ENCODE measurements at regions not wholly inside any gene's neighbourhood (a gene's known extent, or its start where the extent isn't known, plus 50 kb on each side); places are given as distances from the start of the nearest gene placed in this dataset.

- Histone ChIP-seq H3K9me3 (ENCODE audit: control insufficient read depth, low read length) (no peaks in the 10 kb centered on the region), H3K4me3 (ENCODE audit: extremely low read depth, insufficient read depth, low read length, poor library complexity, severe bottlenecking) (no peak overlapping the region), H3K36me3 (ENCODE audit: control insufficient read depth, insufficient read depth, low read length) (no peaks in the 10 kb centered on the region), H3K4me1 (ENCODE audit: control insufficient read depth, insufficient read depth, low read length, poor library complexity, severe bottlenecking) (no peaks in the 10 kb centered on the region), H3K27ac (ENCODE audit: low read depth, low read length, severe bottlenecking) (no peak overlapping the region)
- 80 to 100% methylated on average over 1 to 2 of the region's 3 CpGs for WGBS, 2 experiments (ENCODE audit: insufficient coverage in 2 of 2)
These were observed 298.7 kb upstream of the ZC3H12C start for GRCh38 chr11:109794501-109794900.

GRCh38 chr11:109795234-109795633 is 298.0 kb upstream of the ZC3H12C start:
- Histone ChIP-seq H3K4me1 (ENCODE audit: control insufficient read depth, insufficient read depth, low read length, poor library complexity, severe bottlenecking) (no peaks in the 10 kb centered on the region), H3K27ac (ENCODE audit: low read depth, low read length, severe bottlenecking) (no peak overlapping the region), H3K36me3 (ENCODE audit: control insufficient read depth, insufficient read depth, low read length) (no peaks in the 10 kb centered on the region), H3K4me3 (ENCODE audit: extremely low read depth, insufficient read depth, low read length, poor library complexity, severe bottlenecking) (no peak overlapping the region), H3K9me3 (ENCODE audit: control insufficient read depth, low read length) (no peaks in the 10 kb centered on the region)
- 100% methylated on average over 1 of the region's 4 CpGs; no CpG with 5 or more reads in 1 of the 2 experiments for WGBS, 2 experiments (ENCODE audit: insufficient coverage in 2 of 2)

DNA sequence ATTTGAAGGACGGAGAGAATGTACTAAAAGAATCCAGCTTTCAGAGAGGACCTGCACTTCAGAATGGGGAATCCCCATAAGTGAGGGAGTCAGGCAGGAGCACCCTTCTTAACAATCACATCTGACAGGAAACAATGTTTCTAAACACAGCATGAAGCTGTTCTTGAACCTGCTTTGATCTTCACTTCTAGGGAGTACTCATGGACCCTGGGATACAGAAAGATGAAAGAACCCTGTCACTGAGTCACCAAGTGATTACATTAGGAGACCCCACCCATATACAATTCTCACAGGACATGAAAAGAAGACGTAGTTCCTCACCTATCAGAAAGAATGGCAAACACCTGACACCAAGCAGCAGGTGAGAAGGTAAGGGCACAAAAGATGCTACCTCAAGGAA is 296.9 kb upstream of the ZC3H12C start:
- Histone ChIP-seq H3K27ac (ENCODE audit: low read depth, low read length, severe bottlenecking) (no peak overlapping the region), H3K4me1 (ENCODE audit: control insufficient read depth, insufficient read depth, low read length, poor library complexity, severe bottlenecking) (no peaks in the 10 kb centered on the region), H3K4me3 (ENCODE audit: extremely low read depth, insufficient read depth, low read length, poor library complexity, severe bottlenecking) (no peak overlapping the region), H3K9me3 (ENCODE audit: control insufficient read depth, low read length) (no peaks in the 10 kb centered on the region), H3K36me3 (ENCODE audit: control insufficient read depth, insufficient read depth, low read length) (no peaks in the 10 kb centered on the region)
- 63 to 71% methylated on average over 1 to 2 of the region's 2 CpGs for WGBS, 2 experiments (ENCODE audit: insufficient coverage in 2 of 2)

DNA sequence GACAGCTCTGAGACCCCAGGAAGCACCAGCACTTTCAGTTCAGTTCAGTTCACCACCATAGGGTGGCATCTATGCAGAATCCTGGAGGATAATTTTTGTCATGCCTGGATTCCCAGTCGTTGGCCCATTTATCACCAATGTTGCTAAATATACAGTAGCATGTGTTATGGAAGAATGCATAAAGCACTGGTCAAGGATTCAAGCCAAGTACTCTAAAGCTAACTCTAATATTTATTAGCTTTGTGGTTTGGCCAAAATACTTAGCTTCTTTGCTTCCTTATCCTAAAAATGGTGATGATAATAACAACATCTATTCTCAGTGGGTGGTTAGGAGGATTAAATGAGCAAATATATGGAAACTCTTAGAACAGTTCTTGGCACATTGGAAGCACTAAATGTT is 294.7 kb upstream of the ZC3H12C start:
- no peaks in the 10 kb centered on the region for H3K9me3 ChIP-seq (ENCODE audit: control insufficient read depth, low read length)
- H3K36me3 ChIP-seq (ENCODE audit: control insufficient read depth, insufficient read depth, low read length): no peaks in the 10 kb centered on the region
- no CpG with 5 or more reads among the region's 1 CpG for WGBS, 2 experiments (ENCODE audit: insufficient coverage in 2 of 2)
- no peaks in the 10 kb centered on the region for H3K4me1 ChIP-seq (ENCODE audit: control insufficient read depth, insufficient read depth, low read length, poor library complexity, severe bottlenecking)
- H3K27ac ChIP-seq (ENCODE audit: low read depth, low read length, severe bottlenecking): no peak overlapping the region
- no peak overlapping the region for H3K4me3 ChIP-seq (ENCODE audit: extremely low read depth, insufficient read depth, low read length, poor library complexity, severe bottlenecking)

DNA sequence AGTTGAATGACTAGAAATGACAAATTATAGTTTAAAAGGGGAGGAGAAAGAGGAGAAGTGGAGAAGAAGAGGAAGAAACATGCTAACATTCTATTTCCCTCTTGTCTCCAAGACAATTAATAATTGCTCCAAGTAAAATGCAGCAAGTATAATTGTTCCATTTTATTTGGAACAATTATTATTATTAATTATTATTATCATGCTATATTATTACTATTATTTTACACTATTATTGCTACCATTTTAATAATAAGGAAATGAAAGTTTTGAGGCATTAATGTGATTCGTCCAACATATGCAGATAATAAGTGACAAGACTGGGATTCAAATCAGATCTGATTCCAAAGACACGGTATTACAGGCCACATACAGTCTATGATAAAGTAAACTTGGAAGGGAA is 293.6 kb upstream of the ZC3H12C start:
- WGBS, 2 experiments (ENCODE audit: insufficient coverage in 2 of 2): 86 to 90% methylated on average over 2 of the region's 2 CpGs
- Histone ChIP-seq H3K4me3 (ENCODE audit: extremely low read depth, insufficient read depth, low read length, poor library complexity, severe bottlenecking) (no peak overlapping the region), H3K36me3 (ENCODE audit: control insufficient read depth, insufficient read depth, low read length) (no peaks in the 10 kb centered on the region)

DNA sequence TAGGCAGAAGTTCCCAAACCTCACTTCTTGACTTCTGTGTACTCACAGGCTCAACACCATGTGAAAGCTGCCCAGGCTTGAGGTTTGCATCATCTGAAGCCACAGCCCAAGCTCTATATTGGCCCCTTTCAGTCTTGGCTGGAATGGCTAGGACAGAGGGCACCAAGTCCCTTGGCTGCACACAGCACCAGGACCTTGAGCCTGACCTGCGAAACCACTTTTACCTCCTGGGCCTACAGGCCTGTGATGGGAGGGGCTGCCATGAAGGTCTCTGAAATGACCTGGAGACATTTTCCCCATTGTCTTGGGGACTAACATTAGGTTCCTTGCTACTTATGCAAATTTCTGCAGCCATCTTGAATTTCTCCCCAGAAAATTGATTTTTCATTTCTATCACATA is 288.3 kb upstream of the ZC3H12C start:
- WGBS, 2 experiments (ENCODE audit: insufficient coverage in 2 of 2): 88% methylated on average over 1 of the region's 1 CpG
- no peaks in the 10 kb centered on the region for H3K36me3 ChIP-seq (ENCODE audit: control insufficient read depth, insufficient read depth, low read length)
- H3K9me3 ChIP-seq (ENCODE audit: control insufficient read depth, low read length): no peaks in the 10 kb centered on the region
- H3K27ac ChIP-seq (ENCODE audit: low read depth, low read length, severe bottlenecking): no peak overlapping the region
- H3K4me1 ChIP-seq (ENCODE audit: control insufficient read depth, insufficient read depth, low read length, poor library complexity, severe bottlenecking): no peaks in the 10 kb centered on the region
- H3K4me3 ChIP-seq (ENCODE audit: extremely low read depth, insufficient read depth, low read length, poor library complexity, severe bottlenecking): no peak overlapping the region

More for the DNA sequence above, 293.6 kb upstream of the ZC3H12C start:
- Histone ChIP-seq H3K27ac (ENCODE audit: low read depth, low read length, severe bottlenecking) (no peak overlapping the region), H3K9me3 (ENCODE audit: control insufficient read depth, low read length) (no peaks in the 10 kb centered on the region), H3K4me1 (ENCODE audit: control insufficient read depth, insufficient read depth, low read length, poor library complexity, severe bottlenecking) (no peaks in the 10 kb centered on the region)

DNA sequence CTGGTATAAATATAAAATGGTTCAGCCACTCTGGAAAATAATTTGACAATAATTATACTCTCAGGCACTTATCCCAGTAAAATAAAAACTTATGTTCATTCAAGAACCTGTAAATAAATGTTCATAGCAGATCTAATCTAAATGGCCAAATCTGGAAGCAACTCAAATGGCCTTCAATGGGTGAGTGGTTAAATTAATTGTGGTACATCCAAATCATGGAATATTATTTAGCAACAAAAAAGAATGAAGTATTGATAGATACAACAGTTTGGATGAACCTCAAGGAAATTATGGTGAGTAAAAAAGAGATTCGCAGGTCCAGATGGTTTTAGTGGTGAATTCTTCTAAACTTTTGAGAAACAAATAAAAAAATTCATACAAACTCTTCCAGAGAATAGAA is 287.0 kb upstream of the ZC3H12C start:
- Histone ChIP-seq H3K36me3 (ENCODE audit: control insufficient read depth, insufficient read depth, low read length) (no peaks in the 10 kb centered on the region), H3K4me3 (ENCODE audit: extremely low read depth, insufficient read depth, low read length, poor library complexity, severe bottlenecking) (no peak overlapping the region), H3K4me1 (ENCODE audit: control insufficient read depth, insufficient read depth, low read length, poor library complexity, severe bottlenecking) (no peaks in the 10 kb centered on the region), H3K27ac (ENCODE audit: low read depth, low read length, severe bottlenecking) (no peak overlapping the region), H3K9me3 (ENCODE audit: control insufficient read depth, low read length) (no peaks in the 10 kb centered on the region)
- no CpG with 5 or more reads among the region's 1 CpG for WGBS, 2 experiments (ENCODE audit: insufficient coverage in 2 of 2)

GRCh38 chr11:109808569-109808968 is 284.6 kb upstream of the ZC3H12C start:
- Histone ChIP-seq H3K36me3 (ENCODE audit: control insufficient read depth, insufficient read depth, low read length) (no peaks in the 10 kb centered on the region), H3K27ac (ENCODE audit: low read depth, low read length, severe bottlenecking) (no peak overlapping the region), H3K9me3 (ENCODE audit: control insufficient read depth, low read length) (no peaks in the 10 kb centered on the region), H3K4me1 (ENCODE audit: control insufficient read depth, insufficient read depth, low read length, poor library complexity, severe bottlenecking) (no peaks in the 10 kb centered on the region), H3K4me3 (ENCODE audit: extremely low read depth, insufficient read depth, low read length, poor library complexity, severe bottlenecking) (no peak overlapping the region)
- WGBS, 2 experiments (ENCODE audit: insufficient coverage in 2 of 2): no CpG with 5 or more reads among the region's 1 CpG

DNA sequence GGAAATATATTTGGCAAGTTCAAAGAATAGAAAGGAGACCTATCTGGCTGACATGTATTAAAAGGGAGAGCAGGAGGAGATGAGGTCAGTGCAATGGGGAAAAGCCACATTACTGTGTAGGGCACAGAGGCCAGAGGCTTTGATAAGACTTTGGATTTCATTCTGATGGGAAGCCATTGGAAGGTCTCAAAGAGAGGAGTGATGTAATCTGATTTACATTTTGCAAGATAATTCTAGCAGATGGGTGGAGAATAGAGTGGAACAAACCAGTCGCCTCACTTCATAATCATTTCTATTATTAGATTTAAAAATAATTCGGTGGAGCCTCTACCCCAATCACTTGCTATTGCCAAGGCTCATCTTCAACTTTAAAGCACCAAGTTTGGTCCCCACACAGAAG is 278.4 kb upstream of the ZC3H12C start:
- Histone ChIP-seq H3K4me3 (ENCODE audit: extremely low read depth, insufficient read depth, low read length, poor library complexity, severe bottlenecking) (no peak overlapping the region), H3K9me3 (ENCODE audit: control insufficient read depth, low read length) (no peaks in the 10 kb centered on the region), H3K4me1 (ENCODE audit: control insufficient read depth, insufficient read depth, low read length, poor library complexity, severe bottlenecking) (no peaks in the 10 kb centered on the region), H3K36me3 (ENCODE audit: control insufficient read depth, insufficient read depth, low read length) (no peaks in the 10 kb centered on the region), H3K27ac (ENCODE audit: low read depth, low read length, severe bottlenecking) (no peak overlapping the region)
- no CpG with 5 or more reads among the region's 2 CpGs for WGBS, 2 experiments (ENCODE audit: insufficient coverage in 2 of 2)

DNA sequence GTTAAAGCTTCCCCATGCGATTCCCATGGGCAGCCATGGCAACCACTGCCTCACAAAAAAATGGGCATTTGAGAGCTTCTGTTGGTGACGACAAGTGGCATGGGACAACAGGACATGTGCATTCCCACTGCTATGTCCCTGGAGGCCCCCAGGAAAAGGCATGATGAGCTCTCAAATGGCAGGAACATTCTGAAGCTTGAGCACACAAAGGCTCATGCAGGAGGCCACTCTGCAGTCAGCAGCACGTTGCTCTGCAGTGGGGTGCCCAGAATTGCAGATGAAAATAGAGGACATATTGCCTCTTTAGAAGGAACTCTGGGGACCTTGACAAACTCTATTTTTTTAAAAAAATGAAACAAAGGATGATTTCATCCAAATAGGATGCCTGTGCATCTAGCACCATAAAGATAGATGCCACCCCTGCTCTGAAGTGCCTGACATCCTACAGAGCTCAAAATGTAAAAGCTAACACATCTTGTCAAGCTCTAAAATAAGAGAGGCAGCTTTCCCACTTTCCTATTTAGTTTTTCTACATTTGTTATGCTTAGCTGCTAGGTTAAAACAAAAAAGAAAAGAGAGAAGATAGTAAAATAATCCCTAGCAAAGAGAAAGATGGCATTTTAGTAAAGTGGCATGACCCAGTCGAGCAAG is 277.6 kb upstream of the ZC3H12C start:
- Histone ChIP-seq H3K9me3 (ENCODE audit: control insufficient read depth, low read length) (no peaks in the 10 kb centered on the region), H3K36me3 (ENCODE audit: control insufficient read depth, insufficient read depth, low read length) (no peaks in the 10 kb centered on the region), H3K27ac (ENCODE audit: low read depth, low read length, severe bottlenecking) (no peak overlapping the region), H3K4me3 (ENCODE audit: extremely low read depth, insufficient read depth, low read length, poor library complexity, severe bottlenecking) (no peak overlapping the region), H3K4me1 (ENCODE audit: control insufficient read depth, insufficient read depth, low read length, poor library complexity, severe bottlenecking) (no peaks in the 10 kb centered on the region)
- WGBS, 2 experiments (ENCODE audit: insufficient coverage in 2 of 2): 74 to 84% methylated on average over 3 of the region's 4 CpGs

GRCh38 chr11:109818290-109818689 is 274.9 kb upstream of the ZC3H12C start:
- 89 to 100% methylated on average over 10 of the region's 10 CpGs for WGBS, 2 experiments (ENCODE audit: insufficient coverage in 2 of 2)
- no peaks in the 10 kb centered on the region for H3K4me1 ChIP-seq (ENCODE audit: control insufficient read depth, insufficient read depth, low read length, poor library complexity, severe bottlenecking)
- no peaks in the 10 kb centered on the region for H3K36me3 ChIP-seq (ENCODE audit: control insufficient read depth, insufficient read depth, low read length)
- H3K4me3 ChIP-seq (ENCODE audit: extremely low read depth, insufficient read depth, low read length, poor library complexity, severe bottlenecking): no peak overlapping the region
- no peaks in the 10 kb centered on the region for H3K9me3 ChIP-seq (ENCODE audit: control insufficient read depth, low read length)
- H3K27ac ChIP-seq (ENCODE audit: low read depth, low read length, severe bottlenecking): no peak overlapping the region

Data from mesodermal cell (in vitro differentiated cells).